CD4-positive, alpha-beta T cell treated with Interleukin-1 beta for 1 hour (primary cell): ENCODE measurements at regions not wholly inside any gene's neighbourhood (a gene's known extent, or its start where the extent isn't known, plus 50 kb on each side); places are given as distances from the start of the nearest gene placed in this dataset.

ENCODE experiments used
- DNase-seq, 2 donors: peaks; one replicate each; pipeline ENCODE4 v3.0.0-alpha.2; 2020 to 2022

DNA sequence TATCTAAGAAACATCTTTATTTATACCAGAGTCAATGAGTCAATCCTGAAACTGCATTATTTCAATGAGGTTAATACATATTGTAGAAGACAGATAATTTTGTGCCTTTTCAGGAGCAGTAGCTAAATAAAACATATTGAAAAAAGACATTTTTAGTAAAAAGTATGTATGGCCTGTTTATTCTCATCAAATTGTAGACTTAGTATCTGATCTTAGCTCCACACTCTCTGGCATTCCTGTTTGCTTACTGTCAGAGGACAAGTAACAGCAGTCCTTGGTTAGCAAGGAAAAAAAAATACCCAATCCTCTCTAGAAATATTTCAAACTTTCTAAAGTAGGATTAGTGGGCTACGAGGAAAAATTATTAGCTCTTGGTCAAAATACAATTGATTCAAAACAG lies 50.5 kb upstream of the GUCY1A1 start:
- DNase-seq, result no peak

DNA sequence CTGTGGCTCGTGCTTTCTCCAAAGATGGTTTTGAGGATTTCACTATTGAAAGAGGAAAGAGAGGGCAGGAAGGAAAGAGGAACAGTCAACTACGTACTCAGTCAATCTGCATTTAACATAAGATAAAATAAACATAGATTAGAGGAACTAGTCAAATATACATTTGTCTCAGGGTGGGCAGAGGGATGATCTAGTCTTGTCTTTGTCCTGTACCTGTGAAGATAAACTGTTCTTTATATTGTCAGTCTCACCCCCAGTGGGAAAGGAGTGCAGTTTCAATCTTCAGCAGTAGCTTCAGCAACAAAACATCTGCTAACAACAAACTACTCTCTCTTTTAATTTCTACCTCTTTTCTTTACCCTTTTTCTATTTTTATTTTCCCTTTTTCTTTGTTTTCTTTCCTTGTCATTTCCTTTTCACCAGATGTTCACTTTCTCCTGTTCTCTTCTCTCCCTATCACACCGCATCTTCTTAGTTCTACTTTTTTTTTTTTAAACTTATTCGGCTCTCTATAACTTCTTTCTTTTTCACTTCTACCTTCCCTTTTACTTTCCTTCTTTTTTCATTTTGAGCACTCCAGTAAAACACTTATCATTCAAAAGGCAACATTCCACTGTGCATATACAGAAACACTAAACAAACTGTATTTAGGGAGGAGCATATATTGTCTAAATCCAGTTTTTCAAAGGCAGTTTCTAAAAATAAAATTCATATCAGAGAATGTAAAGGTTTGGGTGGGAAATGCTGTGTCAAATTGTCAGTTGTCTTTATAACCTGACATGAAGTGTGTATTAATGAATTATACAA lies 51.4 kb upstream of the GUCY1A1 start:
- DNase-seq, result no peak

DNA sequence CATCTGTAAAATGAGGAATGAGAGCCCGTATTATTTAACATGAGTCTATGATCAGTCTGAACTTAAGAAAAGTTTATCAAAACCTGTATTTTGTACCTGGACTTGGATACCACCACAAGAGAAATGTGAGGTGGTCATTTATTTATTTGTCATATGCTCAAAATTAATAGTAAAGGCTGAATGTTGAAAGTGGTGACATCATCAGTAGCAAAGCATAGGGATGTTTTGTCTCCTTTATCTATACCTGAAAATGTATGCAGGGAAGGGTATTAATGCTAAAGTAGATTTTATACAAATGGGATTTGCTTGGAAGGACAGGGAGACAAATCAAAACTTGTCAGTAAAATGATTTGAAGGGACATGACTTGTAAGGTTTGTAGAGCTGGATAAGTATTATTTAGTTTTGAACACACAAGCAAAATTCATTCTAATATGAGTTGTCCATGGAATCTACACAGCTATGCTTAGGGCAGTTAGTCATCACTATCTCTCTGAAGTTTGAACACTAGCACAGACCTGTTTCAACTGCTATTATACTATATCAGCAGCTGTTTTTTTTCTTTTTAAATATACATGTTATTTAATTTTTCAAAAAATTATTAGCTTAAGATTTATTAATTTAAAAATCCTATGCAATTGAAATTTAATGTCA lies 52.4 kb upstream of the GUCY1A1 start:
- DNase-seq, result no peak

DNA sequence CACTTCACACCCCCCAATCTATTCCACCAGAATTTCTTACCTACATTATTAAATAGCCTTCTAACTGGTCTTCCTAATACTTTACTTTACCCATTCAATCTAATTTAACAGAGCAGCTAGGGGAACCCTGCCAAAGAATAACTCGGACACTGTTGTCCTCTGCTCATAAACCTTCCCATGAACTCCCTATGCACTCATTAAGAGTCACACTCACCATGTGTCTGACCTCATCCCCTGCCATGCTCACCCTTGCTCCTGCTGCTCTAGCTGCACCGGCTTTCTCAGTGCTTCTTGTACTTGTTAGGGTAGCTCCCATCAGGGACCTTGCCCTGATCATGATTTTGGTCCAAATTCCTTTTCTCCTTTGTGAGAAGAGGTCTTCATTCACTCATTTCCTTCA lies 54.6 kb upstream of the GUCY1A1 start:
- DNase-seq, result no peak

DNA sequence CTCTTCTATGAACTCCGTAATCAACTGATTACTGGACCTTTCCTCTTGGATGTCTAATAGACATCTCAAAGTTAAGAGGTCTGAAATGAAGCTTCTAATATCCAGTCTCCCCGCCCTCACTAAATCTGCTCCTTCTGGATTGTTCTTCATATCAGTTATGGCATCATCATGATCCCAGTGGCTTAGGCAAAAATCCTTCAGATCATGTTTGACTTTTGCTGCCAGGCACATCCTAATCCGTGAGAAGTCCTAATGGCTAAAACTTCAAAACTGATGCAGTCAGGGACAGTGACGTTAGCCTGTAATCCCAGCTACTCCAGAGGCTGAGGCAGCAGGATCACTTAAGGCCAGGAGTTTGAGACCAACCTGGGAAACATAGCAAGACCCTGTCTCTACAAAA lies 55.1 kb upstream of the GUCY1A1 start:
- DNase-seq, result no peak

DNA sequence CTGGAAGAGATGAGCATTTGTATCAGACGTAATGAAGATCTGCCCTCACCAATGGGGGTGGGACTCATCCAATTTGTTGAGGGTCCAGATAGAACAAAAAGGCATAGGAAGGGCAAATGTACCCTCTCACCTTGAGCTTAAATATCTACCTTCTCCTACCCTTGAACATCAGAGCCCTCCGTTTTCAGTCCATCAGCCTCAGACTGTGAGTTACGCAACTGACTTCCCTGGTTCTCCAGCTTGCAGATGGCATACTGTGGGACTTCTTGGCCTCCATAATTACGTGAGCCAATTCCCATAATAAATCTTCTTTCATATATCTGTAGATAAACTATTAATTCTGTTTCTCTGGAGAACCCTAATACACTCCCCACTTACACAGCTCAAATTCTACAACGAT lies 56.5 kb upstream of the GUCY1A1 start:
- no peak for DNase-seq

DNA sequence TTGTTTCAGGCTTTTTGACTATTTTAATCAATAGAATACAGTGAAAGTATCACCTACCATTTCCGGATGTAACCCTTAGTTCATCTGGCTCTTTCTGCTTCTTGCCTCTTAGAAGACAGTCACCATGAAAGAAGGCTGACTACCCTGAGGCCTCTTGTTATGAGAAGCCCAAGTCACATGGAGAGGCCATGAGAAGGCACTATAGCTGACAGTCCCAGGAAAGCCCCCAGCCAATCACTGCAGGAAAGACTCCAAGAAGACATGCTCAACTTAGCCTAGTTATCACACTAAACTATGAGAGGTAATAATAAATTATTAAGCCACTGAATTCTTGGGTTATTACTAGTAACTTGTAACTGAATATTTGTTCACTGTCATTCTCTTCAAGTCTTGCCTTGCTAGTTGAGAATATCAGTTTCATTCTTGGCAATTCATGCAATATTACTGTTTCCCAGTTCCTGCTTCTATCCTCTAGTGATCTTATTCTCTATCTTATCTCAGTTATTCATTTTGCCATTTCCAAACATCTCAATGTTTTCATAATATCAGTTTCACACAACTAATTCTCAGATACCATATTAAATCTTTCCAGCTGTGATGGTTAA lies 57.1 kb upstream of the GUCY1A1 start:
- no peak for DNase-seq

DNA sequence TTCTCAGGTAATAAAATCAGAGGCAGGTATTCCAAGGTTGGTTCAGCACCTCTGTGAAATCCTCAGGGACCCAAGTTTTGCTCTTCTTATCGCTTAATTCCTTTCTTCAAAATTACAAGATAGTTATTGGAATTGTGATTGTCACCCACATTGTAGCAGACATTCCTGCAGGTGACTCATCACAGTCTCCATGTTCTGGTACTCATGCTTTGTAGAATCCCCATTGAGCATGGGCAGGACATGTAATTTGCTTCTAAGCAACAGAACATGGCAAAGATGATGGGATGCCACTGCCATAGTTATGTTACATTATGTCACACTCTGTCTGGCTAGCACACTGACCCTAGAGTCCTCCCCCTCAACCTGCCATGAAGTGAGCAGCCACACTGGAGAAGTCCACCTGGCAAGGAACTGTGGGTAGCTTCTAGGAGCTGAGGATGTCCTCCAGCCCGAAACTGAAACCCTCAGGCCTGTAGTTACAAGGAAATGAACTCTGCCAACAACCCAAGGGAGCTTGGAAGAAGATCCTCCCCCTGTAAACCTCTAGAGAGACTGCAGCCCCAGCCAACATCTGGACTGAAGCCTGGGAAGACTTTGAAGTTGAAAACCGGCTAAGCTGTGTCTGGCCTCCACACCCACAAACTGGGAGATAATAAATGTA lies 58.3 kb upstream of the GUCY1A1 start:
- no peak for DNase-seq

DNA sequence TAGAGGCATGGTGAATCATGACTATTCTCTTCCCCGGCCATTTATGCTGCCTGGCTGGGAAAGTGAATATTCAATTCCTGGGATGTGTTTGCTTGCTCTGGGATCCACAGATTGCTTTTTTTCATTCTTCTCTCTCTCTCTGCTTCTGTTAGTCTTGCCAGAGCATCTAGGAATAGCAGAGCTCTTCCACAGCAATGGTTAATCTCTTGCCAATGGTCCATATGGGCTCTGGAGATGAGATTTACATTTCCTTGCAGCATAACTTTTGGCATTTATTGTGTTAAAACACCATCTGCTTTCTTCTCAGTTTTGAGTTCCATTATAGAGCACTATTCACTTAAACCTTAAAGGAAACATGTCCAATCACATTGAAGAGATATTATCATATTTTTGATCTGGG lies 59.2 kb upstream of the GUCY1A1 start:
- no peak for DNase-seq

DNA sequence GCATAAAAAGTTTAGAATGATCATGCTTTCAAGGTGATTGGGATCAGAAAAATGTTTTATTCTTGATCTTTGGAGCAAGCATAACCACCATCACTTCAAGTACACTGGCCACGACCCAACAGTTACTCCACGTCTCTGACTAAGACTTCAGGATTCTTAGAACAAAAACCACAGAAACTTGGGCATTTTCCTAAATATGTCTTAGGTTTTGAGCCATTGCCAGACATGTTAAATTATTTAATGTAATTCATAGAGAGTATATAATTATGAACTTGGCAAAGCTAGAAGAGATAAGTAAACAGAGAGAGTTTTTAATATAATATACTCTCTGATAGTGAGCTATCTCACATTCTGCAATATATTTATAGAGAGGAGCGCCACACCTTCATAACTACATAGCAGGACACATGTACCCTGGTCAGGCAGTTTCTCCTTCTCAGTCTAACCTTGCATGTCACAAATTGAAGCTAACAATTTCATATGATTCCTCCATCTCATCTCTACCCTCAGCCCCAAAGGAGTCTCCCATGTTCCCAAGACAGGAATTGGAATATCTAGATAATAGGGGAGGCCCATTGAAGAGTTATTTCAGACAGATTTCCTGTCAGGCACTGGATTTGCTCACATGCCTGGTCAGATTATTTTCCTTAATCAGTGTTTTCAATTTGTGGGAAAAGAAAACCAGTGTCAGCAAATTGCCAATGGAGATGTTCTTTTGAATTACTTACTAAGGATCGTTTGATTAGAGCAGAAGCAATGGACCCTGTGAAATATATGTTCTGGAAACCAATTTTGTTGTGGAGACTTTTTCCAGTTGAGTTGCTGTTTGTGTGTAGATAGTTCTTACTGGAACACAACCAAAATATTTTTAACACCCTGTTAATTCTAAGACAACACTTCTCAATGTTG lies 61.7 kb upstream of the GUCY1A1 start:
- no peak for DNase-seq

DNA sequence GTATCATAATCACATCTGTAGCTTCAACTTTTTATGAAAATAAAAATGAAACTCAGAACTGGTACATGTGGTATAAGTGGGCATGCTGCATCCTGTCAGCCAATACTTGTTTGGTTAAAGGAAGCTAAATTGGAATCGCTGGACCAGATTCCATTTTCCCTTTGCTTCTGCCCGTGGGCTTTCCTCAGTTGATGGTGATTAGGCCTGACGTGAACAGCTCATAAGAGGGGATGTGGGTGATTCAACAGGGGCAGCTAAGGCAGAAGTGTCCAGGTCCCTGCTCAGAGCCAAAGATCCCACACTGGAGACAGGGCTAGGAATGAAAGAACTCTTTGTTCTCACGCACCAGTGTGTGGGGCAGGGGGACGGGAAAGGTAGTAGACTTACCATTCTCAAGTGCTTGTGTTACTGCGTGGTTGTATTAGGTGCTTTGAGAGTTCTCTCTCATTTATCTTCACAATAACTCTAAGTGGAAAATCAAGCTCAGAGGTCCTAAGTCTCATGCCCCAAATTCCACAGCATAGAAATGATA lies 63.2 kb upstream of the GUCY1A1 start:
- no peak for DNase-seq

DNA sequence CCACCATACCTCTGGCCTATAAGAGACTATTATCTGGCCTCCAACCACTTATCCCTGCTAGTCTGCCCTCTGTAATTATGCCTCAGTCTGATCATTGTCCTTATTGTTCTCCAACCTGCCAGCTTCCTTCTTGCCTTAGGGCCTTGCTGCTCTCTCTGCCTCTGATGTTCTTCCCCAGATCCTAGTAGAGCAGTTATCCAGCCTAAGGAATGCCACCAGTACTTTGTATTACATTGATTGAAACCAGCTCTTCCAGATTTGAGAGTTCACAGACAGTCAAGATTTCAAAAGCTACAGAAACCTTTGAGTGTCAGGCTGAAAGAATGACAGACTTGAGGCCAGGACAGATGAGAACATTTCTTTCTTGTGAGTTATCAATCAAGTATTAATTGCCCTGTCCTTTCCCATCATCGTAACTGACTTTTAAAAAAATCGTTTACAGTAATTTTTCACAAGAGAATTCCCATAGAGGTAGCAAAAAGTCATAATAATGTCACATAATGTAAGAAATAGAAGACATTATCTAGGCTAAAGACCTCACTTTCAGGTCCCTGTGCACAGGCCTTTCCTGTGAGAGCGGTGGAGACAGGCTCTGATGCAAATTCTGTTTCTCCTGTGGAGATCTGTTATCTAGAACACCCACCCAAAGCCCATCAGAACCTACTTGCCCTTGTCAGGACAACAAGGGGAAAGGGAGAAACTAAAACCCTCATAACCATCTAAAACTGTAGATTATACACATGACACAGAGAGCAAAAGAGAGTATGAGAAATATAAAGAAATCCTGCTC lies 64.1 kb upstream of the GUCY1A1 start:
- no peak for DNase-seq

DNA sequence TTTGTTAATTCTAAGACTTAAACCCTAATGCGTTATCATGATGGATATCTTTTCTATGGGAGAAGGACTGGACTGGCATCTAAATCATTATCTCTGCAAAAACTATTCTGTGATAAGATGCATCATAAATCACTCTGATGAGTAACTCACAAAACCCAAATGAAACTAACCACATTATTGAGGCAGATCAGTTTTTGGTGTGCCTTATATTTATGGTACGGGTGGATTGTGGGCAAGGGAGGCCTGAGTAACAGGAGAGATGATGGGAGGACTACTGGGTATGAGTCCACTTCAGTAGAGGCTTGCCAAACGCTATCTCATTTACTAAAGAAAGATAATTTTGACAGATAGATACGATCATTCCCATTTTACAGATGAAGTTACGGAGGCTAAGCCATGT lies 66.4 kb upstream of the GUCY1A1 start:
- DNase-seq, result no peak

DNA sequence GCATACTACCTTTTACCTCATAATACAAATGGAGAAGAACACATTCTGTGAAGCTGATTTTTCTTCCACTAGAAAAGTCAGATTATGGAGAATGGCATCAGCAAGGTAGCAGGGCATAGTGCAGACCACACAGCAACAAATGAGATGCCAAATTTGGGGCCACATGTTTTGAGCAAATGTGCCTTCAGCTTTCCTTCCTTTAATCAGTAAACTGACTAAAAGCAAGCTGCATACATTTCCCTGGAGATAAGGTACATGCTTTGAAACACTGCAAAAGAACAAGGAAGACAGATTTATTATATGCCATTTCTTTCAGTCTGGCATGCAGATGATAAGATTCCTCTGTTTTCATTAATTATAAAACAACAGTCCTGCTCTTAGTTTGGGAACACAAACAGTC lies 67.1 kb upstream of the GUCY1A1 start:
- DNase-seq, result no peak

DNA sequence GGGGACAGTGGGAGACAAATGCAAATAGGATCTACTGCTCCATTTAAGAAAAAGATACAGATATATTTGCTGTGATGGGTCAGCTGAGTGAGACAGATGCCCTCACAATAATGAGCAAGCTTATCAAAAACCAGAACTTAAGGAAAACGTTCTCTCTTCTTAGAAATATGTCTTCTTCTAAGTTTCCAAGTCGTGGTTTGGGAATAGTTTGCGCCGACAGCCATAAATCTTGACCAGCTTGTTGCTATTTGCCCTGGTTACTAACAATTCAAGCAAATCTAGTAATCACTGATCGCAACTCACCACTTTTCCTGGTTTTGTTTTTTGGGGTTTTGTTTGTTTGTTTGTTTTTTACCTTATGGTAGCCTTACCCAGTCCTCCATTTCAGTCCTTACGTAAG lies 67.6 kb upstream of the GUCY1A1 start:
- no peak for DNase-seq

DNA sequence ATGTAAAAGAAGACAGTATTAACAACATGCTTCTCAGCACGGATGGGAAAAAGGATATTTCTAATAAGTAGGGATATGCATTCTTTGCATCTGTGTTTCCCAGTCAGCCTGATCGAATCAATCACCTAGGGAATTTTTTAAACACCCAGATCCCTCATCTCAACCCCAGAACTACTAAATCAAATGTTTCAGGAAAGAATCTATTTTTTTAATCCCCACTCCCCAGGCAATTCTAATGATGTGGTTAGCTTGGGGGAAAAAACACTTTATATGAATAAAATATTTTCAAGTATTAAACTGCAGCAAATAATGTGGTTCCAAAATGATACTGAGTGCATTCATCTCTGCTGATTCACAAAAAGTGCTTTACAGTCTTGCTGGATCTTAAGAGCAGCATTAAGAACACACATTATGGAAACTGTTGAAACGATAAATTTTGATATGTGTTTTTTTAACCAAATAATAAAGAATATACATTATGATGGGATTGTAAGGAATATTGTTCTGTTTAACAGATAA lies 68.7 kb upstream of the GUCY1A1 start:
- DNase-seq, result no peak

DNA sequence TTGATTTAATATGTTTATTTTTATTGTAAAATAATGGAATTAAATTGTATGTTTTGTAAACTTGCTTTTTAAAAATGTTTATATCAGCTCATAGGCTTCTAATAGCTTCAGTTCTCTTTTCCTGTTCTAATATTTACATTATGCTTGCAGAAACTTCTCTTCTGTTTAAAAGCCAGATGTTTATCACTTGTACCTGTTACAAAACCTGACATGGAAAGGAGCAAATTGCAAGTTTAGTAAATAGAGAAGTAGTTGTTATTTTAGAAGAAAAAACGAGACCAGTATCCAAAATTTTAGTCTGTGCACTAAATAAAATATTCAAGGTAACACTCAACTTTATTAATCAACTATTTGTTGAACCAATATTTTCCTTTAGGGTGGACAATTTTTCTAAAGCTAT lies 69.4 kb upstream of the GUCY1A1 start:
- no peak for DNase-seq

DNA sequence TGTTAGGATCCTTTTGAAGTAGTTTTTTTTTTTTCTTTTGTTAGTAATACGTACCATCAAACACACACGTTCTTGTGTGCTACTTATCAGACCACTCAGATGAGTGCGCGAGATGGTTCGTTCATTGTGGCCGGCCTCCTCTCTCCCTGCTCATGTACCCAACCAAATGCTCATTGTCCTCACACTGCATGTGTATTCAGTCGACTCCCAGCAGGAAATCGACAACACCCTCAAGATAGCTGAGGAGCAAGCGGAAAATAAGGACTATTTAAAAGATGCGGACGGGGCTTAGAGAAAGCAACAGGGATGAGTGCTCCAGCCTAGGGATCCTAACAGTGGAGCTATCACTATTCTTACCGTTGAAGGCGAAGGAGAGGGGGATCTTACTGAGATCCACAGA lies 72.9 kb upstream of the GUCY1A1 start:
- DNase-seq, result no peak

DNA sequence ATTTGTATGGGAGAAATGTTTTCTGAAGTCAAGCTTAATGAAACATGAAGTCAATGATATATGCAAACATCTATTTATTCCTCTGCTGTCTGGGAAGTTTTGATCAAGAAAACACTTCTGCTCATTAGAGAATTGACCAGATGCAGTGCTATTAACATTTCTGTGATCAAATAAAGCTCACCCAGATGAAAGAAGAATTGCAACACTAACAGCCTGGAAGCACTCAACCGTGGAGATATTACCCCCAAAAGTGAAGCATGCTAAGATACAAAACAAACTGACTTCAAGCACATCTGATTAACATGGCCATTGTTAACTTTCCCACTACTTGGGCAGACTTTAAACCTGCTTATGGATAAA lies 73.7 kb upstream of the GUCY1A1 start:
- DNase-seq, result no peak

DNA sequence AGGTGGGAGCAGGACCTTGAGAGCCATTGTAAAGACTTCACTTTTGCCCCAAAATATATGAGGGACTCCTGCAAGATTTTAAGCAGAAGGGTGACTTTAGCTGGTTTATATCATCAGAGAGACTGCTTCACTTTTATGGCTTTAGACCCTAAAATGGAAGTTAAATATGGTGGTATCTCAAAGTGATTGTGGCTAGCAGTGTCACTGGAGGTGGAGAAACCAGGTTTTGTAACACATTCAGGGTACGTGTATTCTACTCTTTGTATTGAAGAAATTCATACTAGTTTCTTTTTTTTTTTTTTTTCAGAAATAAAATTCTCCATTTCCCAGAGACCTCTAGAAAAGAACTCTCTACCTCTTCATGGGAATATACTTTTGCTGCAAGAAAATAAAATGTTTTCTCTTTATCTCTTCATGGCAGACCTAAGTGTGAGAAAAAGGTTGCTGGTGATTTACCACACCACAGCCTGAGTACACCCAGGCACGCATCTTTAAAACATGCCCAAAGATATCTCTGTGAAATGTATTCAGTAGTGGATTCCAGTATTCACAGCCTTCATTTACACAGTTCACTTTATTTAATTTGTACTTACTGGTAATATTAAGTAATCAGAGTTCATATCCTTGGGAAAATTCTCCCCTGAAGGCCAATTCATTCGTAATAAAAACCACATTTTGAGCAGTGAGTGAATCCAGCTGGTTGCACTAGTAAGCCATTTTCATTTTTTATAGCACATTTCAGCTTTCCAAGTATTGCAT lies 74.3 kb upstream of the GUCY1A1 start:
- no peak for DNase-seq

DNA sequence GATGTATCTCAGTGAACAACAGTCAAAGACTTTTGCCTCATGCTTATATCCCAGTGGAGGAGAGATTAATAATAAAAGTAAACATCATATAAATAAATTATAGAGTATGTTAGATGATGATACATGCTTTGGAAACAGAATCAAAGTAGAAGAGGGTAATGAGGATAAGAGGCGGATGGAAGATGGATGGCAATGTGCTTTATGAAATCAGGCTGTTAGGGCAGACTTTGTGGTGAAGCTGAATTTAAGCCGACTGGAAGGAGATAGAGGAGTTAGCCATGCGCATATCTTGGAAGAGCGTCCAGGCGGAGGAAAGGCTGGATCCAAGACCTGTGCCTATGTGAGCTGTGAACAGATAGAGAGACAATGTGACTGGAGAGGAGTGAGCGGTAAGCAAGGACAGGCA lies 74.9 kb upstream of the GUCY1A1 start:
- DNase-seq, result no peak
